Activated naive CD4-positive, alpha-beta T cell (primary cell): ENCODE measurements at regions not wholly inside any gene's neighbourhood (a gene's known extent, or its start where the extent isn't known, plus 50 kb on each side); places are given as distances from the start of the nearest gene placed in this dataset.
"Not testable (repeated sequence)": the region's sequence is repeated elsewhere in the genome, so short reads cannot be mapped to it uniquely, and the experiment has no call there.

Experiments
- DNase-seq, 4 experiments: peaks; one replicate each; lab custom pipeline; 2025; lab: John Stamatoyannopoulos, UW

DNA sequence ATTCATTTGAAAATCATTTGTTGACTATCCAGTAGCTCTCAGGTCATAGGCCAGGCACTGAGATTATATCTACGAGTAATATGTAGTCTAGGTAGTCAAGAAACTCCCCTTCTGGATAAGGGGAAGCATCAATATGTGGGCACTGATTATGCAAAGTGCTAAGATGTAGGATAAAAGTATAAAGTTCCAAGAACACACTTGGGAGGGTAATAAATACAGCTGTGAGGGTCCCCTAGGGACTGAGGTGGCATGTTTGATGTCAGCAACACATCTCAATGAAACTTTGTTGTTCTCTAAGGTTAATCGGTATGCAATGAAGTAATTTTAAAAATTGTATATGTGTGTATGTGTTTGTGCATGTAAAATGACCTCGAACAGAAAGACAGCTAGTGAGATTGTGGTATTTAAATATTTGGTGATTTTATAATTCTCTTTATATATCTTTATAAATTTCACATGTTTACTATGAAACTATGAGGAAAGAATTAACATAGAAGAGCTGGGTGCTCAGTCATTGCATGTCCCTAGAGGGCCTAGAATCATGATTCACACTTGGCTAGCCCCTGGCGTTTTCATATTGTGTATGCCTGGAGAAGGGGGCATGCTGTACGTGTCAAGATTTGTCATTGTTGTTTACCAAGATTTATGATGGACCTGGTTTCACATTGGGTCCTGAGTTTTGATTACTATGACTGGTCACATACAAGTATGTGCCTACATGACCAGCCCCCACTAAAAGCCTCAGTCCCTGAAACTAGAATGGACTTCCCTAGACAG lies 140.1 kb upstream of the DUSP10 start:
- no peak for DNase-seq

DNA sequence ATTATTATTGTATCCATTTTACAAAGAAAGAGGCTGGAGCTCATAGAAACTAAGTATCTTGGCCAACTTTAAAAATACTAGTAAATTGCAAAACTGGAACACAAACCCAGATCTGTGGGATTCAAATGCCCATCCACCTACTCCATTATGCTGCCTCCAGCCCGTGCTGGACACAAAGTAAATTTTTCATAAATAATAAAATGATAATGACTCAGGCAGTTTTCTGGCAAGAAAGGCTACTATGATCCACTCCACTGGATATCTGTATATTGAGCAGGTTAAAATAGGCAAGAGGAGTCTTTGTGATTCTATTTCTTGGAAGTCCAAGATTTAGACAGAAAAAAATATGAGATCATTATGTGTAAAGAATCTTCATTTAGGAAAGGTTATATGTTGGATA lies 138.3 kb upstream of the DUSP10 start:
- no peak for DNase-seq

DNA sequence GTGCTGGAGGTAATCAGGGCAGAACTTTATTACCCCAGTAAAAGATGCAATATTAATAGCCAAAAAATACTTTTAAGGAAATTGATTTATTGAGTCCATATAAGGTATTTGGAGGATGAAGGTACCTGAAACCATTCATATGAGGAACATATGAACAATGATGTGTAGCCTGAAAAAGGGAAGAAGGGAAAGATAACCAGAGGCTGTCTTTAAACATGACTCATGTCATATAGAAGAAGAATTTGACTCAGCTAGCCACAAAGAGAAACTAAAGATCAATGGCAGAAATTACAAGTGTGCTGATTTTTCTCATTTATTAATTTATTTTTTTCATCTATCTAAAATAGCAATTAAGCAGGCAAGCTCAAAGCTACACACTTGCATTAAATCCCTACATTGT lies 136.2 kb upstream of the DUSP10 start:
- no peak for DNase-seq

DNA sequence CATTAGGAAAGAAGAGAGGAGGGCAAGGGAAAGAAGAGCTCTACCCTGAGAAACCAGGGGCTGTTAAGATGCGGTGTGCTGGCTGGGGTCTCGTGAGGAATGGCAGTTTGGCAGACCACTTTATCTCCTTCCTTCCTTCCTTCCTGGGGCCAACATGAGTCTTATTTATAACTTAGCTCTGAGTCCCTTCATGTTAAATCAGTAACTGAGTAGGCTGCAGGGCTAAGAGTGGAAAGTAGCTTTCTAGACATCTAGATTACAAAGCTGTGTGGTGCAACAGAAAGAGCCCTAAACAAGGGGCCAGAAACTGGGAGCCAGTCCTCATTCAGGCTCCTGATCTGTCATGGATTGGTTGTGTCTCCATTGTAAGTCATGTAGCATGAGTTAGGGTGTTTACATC lies 135.4 kb upstream of the DUSP10 start:
- no peak for DNase-seq

DNA sequence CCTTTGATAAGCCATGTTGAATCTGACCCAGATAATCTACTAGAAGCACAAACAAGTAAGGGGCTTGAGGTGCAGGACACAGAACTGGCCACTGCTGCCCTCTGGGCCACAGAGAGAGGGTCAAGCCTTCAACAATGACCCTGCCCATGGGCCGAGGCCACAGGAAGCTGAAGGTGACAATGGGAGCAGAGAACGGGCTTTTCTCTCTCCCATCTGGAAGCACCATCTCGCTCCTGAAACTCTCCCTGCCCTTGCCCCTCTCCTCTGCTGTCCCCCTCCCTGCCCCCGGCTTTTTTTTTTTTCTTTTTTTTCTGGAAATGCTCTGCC lies 133.1 kb upstream of the DUSP10 start:
- no peak for DNase-seq

DNA sequence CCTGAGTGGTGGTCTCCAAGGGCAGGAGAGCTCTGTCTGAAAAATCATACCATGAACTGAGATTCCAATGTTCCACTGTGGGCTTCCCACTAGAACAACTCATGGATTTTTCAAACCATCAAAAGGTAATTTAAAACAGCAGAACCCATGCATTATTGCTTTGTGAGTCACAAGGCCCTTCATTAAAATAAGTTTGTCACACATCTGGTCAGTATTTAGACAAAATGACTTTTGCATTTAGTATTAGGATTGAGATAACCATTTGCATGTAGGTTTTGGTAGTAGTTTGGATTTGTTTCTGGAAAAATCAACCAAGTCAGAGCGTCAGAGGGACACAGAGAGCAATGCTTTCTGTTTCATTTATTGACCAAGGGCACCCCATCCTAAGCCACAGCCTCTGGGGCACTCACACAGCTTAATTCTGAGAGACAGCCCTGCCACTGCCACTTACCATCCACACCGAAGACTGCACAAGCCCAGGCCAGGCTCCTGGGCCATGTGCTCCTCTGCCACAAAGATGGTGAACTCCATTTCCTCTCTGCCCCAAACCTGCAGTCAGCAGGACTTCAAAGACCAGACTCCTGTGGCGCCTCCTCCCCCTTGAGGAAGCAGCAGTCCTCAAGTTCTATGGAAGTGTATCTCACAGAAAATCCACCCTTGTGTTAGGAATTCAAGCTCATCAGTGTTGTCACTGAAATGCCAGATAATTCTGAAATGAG lies 132.6 kb upstream of the DUSP10 start:
- no peak for DNase-seq

DNA sequence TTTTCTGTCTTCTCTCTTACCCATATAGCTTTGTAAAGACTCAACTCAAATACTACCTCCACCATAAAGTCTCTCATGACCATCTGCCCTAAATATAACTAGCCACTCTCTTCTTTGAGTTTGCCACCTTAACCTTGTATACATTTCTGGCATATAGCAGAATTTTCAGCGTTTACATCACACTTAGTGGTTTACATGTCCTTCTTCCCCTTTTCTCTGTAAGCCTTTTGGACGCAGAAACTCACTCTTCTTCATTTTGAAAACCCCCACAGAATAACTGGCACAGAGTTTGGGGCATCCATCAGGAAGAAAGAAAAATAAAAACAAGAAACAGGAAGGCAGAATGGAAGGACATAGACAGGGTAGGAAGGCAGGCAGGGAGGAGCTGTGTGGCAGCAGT lies 131.8 kb upstream of the DUSP10 start:
- no peak for DNase-seq

DNA sequence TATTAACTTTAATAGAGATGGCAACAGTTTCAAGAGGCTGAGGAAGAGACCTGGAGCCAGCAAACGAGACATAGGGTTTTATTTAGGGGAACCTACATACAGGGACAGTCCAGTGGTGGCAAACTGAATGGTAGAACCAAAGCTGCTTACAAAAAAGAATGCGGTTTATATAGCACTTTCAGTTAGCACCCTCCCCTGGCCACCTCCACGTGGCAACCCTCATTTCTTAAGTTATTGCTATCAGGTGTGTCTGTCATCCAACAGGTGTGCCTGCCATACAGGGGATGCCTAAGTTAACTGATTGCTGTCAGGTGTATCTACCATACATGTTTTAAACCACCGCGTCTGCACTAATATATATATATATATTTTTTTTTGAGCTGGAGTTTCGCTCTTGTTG lies 129.2 kb upstream of the DUSP10 start:
- DNase-seq = no peak

DNA sequence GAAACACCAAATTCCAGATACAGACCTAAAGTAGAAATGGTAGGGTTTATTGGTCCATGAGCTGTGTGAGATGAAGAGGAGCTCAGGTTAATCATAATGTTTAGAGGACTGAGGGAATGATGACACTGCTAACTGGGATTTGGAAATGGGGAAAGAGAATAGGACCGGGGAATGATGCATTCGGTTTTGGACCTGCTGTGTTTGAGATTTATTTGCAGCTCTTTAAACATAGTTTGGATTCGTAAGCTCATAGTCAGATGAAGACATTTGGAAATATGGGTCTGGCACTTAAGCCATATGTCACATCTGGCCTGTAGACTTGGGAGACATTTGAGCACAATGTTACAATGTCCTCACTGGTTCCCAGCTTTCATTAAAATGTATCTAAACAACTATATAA lies 127.9 kb upstream of the DUSP10 start:
- DNase-seq = no peak

DNA sequence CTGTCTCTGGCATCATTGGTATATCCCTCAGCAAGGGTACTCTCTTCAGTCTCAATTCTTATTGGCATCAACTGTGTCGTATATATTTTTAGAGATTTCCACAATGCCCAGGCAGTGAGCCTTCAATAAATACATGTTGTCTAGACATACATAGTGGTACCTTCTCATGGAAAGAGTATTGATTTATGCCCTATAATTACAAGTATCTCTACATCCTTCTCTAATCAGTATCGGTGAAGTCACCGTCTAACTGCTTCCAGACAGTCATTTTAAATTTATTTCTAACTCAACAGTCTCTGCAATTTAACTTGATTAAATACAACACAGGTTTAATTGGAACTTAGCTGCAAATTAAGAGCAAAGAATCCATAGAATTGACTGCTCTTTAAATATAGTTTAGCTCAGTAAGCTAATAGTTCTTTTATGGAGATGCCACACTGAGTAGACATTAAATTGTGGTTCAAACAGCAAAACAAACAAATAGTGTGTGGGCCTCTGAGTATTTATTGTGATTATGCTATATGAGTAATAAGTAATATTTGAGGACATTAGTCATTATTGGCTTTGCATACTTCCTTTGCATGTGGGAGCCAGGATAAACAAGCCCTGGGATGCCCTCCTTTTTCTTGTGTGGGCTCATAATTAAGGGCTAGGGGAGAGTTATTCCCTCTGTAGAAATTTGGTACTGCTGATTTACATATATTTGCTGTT lies 126.9 kb upstream of the DUSP10 start:
- no peak for DNase-seq

DNA sequence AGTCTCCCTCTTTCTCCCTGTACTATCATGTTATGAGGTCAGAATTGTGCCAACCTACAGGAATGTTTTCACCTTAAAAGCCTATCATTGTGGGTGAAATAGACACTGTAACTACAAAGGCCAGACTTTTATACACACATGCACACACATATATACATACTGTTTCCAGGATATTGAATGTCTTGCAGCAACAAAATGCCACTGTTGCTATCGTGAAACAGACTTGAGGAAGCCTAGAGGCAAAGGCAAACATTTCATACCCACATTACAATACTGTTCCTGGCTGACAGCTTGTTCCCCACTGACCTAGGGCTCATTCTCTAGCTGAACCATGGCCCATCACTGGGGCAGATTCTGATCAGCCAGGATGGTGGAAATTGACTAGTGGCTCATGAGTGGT lies 125.1 kb upstream of the DUSP10 start:
- no peak for DNase-seq

DNA sequence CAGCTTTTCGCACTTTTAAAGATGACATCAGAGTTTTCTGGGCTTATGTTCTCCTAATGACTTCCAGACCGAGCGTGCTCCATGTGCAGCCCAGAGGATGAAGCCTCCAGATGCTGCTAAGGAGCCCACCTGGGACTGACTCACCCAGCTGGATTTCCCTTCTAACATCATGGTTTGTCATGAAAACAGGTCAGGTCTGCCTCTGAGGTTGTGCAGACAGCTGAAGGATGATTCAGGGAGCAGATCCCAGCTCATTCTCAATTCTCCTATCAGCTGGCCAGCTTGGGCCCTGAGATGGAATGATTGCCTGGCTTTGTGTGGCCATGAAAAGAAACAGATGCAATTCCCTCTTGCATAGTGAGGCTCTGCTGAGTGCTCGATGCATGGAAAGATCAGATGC lies 123.9 kb upstream of the DUSP10 start:
- DNase-seq = no peak

DNA sequence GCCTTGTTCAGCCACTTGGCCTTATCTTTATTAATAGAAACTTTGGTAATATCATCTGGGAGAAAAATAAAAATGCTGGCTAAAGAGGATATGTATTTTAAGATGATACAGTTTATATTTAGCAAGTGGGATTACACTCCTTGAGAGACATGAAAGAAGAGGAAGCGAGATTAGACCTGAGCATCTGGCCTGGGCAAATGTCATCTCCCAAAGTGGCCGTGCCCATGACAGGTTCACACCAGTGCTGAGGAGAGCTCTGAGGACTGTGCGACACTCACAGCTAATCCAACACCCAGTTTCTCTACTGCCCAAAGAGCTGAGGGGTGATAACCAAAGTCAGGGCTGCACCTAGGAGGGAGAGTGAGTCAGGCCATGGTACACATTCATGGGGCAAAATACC lies 121.7 kb upstream of the DUSP10 start:
- DNase-seq = no peak

DNA sequence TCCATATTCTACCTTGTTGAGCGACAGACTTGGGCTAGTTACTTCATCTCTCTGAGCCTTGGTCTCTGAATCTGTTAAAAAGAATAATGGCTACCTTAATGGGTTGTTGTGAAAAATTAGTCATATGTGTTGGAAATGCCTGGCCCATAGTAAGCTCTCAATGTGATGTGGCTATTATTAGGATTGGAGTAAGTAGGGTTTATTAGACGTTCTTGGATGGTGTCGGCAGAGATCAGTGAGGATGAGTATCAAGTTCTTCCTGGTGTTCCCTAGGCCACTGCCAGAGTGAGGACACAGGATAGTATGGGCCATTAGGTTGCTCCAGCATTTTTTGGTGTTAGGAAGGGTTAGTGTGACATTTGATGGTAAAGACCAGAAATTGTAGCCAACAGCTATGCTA lies 121.1 kb upstream of the DUSP10 start:
- no peak for DNase-seq

DNA sequence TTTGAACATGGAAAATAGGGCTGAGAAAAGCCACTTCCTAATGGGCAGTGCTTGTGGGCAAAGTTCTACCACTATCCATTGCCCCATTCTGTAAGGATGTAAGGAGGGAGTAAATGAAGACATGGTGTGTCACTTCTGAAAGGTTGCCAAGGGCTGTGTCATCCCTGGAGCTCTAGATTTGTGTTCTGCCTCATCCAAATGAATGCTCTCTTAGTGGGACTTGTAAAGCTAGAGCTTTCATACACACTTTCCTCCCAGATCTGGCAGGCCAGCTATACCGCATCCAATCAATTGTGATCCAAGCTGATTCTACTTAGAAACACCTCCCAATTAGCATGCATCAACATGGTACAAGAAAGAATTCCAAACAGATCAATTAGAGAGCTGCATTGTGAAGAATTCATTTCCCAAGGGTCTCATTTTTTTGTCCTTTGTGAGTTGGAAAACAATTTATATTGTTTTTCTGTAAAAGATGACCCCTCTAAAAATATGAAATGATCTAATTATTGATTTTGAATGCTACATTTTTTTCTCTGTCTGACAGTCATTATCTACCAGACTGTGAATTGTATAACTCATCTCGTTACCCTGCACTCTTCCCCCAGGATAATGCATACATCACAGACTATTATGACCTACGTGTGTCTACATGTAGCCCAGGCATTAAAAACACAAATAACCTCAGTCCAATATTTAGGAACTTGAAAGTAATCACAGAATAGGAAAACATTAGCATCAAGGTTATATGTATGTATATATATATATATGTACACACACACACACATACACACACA lies 117.1 kb upstream of the DUSP10 start:
- no peak for DNase-seq

DNA sequence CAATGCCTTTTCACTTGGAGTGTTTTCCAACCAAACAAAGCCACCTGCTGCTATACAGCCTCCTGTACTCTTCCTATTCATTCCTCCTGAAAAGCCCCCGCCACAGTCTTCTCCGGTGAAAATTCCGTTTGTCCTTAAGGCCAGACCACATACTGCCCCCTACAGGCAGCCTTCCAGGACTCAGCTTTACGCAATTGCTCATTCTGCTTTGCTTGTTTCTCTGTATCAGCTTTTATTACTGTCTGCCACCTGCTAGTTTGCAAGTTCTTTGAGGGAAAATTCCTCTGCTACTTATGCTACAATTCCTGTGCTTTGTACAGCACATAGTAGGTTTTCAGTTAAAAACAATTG lies 115.2 kb upstream of the DUSP10 start:
- DNase-seq = not testable (repeated sequence)

DNA sequence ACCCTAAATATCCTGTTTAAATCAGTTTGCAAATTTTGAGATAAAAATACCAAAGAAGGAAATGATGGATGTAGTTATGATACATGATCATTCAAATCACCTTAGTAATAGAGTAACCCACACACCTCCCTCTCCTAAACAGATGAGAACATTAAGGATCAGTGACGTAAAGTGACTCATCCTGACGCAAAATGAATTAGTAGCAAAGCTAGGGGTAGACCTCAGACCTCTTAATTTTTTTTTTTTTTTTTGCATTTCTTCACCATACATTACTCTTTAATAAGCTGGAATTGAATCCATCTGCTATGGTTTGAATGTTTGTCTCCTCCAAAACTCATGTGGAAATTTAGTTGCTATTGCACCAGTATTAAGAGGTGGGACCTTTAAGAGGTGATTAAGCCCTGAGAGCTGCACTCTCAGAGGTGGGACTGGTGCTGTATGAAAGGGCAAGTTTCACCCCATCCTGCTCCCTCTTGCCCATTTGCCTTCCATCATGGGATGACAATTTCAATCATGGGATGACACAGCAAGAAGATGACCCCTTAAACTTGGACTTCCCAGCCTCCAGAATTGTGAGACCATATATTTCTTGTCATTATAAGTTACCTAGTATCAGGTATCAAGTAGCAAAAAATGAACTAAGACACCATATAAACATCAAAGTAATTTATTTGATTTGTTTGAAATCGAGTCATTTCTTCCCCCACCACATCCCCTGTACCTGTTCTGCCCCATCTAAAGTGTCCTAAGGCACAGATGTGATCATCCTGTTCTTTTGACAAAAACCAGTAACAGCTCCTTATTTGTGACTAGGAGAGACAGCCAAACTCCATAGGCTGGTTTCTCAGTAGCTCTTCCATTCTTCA lies 114.6 kb upstream of the DUSP10 start:
- DNase-seq = no peak

DNA sequence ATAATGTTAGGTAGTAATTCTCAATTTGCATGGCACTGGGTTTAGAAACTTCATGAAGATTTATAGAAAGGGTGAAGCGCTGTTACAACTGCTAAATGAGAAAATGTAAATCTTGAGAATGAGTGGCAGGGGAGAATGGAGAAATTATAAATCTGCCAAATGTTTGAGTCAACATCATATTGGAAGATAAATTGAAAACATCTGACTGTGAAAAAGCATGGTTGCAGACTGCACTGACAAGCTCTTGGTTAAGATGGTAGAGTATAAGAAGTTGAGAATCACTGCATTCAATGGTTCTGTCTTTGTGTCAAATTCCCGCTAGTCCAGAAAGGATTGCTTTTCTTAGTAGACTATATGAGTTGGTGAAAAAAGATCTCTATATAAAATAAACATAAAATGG lies 113.3 kb upstream of the DUSP10 start:
- no peak for DNase-seq

DNA sequence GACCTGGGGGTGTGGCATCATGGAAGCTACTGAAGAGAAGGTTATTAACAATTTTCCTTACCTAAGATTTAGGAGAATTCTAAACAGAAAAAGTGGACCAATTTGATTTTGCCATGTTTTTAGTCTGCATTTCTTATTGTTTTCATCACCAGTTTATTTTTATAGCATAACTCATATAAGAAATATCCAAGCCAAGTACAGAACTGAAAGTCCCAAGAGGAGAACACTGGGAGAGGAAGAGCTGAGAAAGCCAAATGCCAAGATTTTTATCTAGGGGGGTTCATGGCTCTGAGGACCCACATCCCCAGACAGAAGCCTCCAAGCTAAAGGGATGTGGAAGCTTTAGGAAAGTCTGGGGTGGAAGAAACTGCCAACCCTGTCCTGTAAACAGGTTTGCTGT lies 109.4 kb upstream of the DUSP10 start:
- no peak for DNase-seq

DNA sequence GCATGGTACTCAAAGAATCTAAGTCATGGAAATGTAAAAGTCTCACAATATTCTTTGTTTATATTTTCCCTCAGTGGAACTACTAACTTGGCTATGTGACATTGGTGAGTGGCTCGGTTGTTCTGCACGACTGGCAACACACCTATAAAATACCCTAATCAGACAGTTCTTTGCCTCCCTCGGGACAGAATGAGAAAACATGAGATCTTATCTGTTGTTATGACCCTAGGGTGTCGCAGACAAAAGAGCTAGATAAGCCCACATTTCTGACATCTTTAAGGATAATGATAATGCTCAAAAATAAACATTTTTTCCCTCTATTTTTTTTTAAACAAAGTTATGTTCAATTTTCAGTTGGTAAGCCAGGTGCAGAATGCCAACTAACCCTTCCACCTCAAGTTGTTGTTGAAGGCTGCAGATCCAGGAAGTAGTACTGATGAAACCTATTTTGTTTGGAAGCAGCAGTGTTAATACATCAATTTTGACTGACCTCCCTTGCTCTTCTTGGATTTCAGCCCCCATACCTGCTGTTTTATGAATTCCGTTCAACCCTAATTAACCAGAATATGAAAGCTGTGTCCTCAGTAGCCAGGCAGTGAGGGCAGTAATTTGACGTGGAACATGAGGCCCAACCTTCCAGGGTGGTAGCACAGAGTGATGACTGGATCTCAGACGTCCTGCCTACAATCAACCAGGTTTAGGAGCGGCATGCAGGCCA lies 108.7 kb upstream of the DUSP10 start:
- DNase-seq = no peak

DNA sequence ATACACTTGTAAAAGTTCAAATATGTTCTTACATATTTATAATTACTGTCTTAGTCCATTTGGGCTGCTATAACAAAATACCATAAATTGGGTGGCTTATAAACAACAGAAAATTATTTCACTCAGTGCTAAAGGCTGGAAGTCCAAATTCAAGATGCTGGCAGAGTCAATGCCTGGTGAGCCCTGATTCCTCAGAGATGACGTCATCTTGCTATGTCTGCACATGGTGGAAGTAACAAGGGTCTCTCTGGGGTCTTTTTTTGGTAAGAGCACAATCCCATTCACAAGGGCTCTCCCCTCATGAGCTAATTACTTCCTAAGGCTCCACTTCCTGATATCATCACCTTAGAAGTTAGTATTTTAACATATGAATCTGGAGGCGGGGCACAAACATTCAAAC lies 108.0 kb upstream of the DUSP10 start:
- no peak for DNase-seq
